Peyer's patch (tissue), 4 donors: ENCODE measurements at regions not wholly inside any gene's neighbourhood (a gene's known extent, or its start where the extent isn't known, plus 50 kb on each side); places are given as distances from the start of the nearest gene placed in this dataset.

ENCODE experiments used
- DNase-seq, 3 donors: peaks; one replicate each; pipeline ENCODE4 v3.0.0-alpha.2; 2017 to 2019
- H3K27ac ChIP-seq, 4 donors: fragments of 200-600 bp; sonication (generic); one replicate each; pipeline ENCODE4 v1.5.1; 2016 to 2019
- H3K27me3 ChIP-seq, 2 donors: fragments of 200-600 bp; sonication (generic); one replicate each; pipeline ENCODE4 v1.5.1; 2019
- H3K36me3 ChIP-seq, 3 donors: fragments of 200-600 bp; sonication (generic); one replicate each; pipeline ENCODE4 v1.5.1; 2016 to 2019
- H3K4me1 ChIP-seq, 4 donors: fragments of 200-600 bp; sonication (generic); one replicate each; pipeline ENCODE4 v1.5.1; 2016 to 2019
- H3K4me3 ChIP-seq, 4 donors: fragments of 200-600 bp; sonication (generic); 1 replicate in 3 of 4; 2 replicates in 1 of 4; pipeline ENCODE4 v1.5.1; 2016 to 2019; ENCODE audit warnings: mild to moderate bottlenecking in 1 of 4
- H3K9me3 ChIP-seq, 4 donors: fragments of 200-600 bp; sonication (generic); one replicate each; pipeline ENCODE4 v1.5.1; 2016 to 2019; ENCODE audit warnings: mild to moderate bottlenecking in 1 of 4
- CTCF ChIP-seq, 6 experiments: fragments of 450-650 bp in 4 of 6; fragments of 200-600 bp in 2 of 6; sonication (generic) in 1 of 6; IDR thresholded peaks; one replicate each; pipeline ENCODE4 v1.5.1; 2017 to 2019; ENCODE audit warnings: antibody characterized with exemption in 6 of 6, mild to moderate bottlenecking in 3 of 6, moderate library complexity in 1 of 6
- POLR2A ChIP-seq, 2 donors: fragments of 450-650 bp; IDR thresholded peaks; one replicate each; pipeline ENCODE4 v1.5.1; 2017; ENCODE audit warnings: antibody characterized with exemption in 2 of 2, mild to moderate bottlenecking in 2 of 2, moderate library complexity in 2 of 2

GRCh38 chr1:244173240-244173639, 122.2 kb downstream of the ZBTB18 start:
- no peak for TF ChIP-seq CTCF (IDR thresholded peaks at IDR 0.05)
- TF ChIP-seq POLR2A (IDR thresholded peaks at IDR 0.05), result no peak
- no peaks in the 10 kb centered on the region for H3K27me3 ChIP-seq
- no peak overlapping the region for H3K4me3 ChIP-seq
- no peak overlapping the region for H3K27ac ChIP-seq
- no peaks in the 10 kb centered on the region for H3K9me3 ChIP-seq
- no peaks in the 10 kb centered on the region for H3K36me3 ChIP-seq
- DNase-seq, result no peak
- no peaks in the 10 kb centered on the region for H3K4me1 ChIP-seq

GRCh38 chr1:244173769-244174168, 122.7 kb downstream of the ZBTB18 start:
- Histone ChIP-seq H3K4me1 (no peaks in the 10 kb centered on the region), H3K4me3 (no peak overlapping the region), H3K9me3 (no peaks in the 10 kb centered on the region), H3K27ac (no peak overlapping the region), H3K36me3 (no peaks in the 10 kb centered on the region), H3K27me3 (no peaks in the 10 kb centered on the region)
- TF ChIP-seq CTCF (IDR thresholded peaks at IDR 0.05), result no peak
- TF ChIP-seq POLR2A (IDR thresholded peaks at IDR 0.05), result no peak
- no peak for DNase-seq

GRCh38 chr1:244174922-244175521, 123.9 kb downstream of the ZBTB18 start:
- no peak overlapping the region for H3K4me3 ChIP-seq
- H3K4me1 ChIP-seq, result no peaks in the 10 kb centered on the region
- TF ChIP-seq CTCF (IDR thresholded peaks at IDR 0.05) (no peak), POLR2A (IDR thresholded peaks at IDR 0.05) (no peak)
- DNase-seq, result no peak
- no peak overlapping the region for H3K27ac ChIP-seq
- H3K27me3 ChIP-seq, result no peaks in the 10 kb centered on the region
- H3K9me3 ChIP-seq, result no peaks in the 10 kb centered on the region
- no peaks in the 10 kb centered on the region for H3K36me3 ChIP-seq

- no peak for DNase-seq
Measured at GRCh38 chr1:244176201-244176600, 125.1 kb downstream of the ZBTB18 start.

GRCh38 chr1:244180256-244180655, 129.2 kb downstream of the ZBTB18 start:
- Histone ChIP-seq H3K4me1 (no peaks in the 10 kb centered on the region), H3K9me3 (no peaks in the 10 kb centered on the region), H3K36me3 (no peaks in the 10 kb centered on the region), H3K27ac (no peak overlapping the region), H3K27me3 (no peaks in the 10 kb centered on the region), H3K4me3 (no peak overlapping the region)
- no peak for TF ChIP-seq POLR2A (IDR thresholded peaks at IDR 0.05)
- TF ChIP-seq CTCF (IDR thresholded peaks at IDR 0.05), result no peak
- no peak for DNase-seq

More at GRCh38 chr1:244176201-244176600, 125.1 kb downstream of the ZBTB18 start:
- no peaks in the 10 kb centered on the region for H3K36me3 ChIP-seq
- TF ChIP-seq CTCF (IDR thresholded peaks at IDR 0.05) (no peak), POLR2A (IDR thresholded peaks at IDR 0.05) (no peak)
- H3K27ac ChIP-seq, result no peak overlapping the region
- no peaks in the 10 kb centered on the region for H3K27me3 ChIP-seq
- no peak overlapping the region for H3K4me3 ChIP-seq
- H3K9me3 ChIP-seq, result no peaks in the 10 kb centered on the region
- no peaks in the 10 kb centered on the region for H3K4me1 ChIP-seq

GRCh38 chr1:244181867-244182266, 130.8 kb downstream of the ZBTB18 start:
- no peaks in the 10 kb centered on the region for H3K36me3 ChIP-seq
- H3K27me3 ChIP-seq, result no peaks in the 10 kb centered on the region
- no peak overlapping the region for H3K27ac ChIP-seq
- TF ChIP-seq CTCF (IDR thresholded peaks at IDR 0.05) (no peak), POLR2A (IDR thresholded peaks at IDR 0.05) (no peak)
- no peaks in the 10 kb centered on the region for H3K9me3 ChIP-seq
- DNase-seq, result no peak
- no peak overlapping the region for H3K4me3 ChIP-seq
- H3K4me1 ChIP-seq, result no peaks in the 10 kb centered on the region
